Stomach (tissue), 4 donors: ENCODE measurements at regions not wholly inside any gene's neighbourhood (a gene's known extent, or its start where the extent isn't known, plus 50 kb on each side); places are given as distances from the start of the nearest gene placed in this dataset.

Experiments used
- CTCF ChIP-seq, 7 experiments: fragments of 450-650 bp in 4 of 7; fragments of 200-600 bp in 3 of 7; sonication (generic) in 3 of 7; IDR thresholded peaks; one replicate each; pipeline ENCODE4 v1.5.1; 2016 to 2019; ENCODE audit warnings: antibody characterized with exemption in 7 of 7, control low read depth in 2 of 7, mild to moderate bottlenecking in 1 of 7
- EP300 ChIP-seq: sonication (generic); formaldehyde crosslinking; IDR thresholded peaks from one replicate; pipeline ENCODE4 v1.6.1; 2017; ENCODE audit warnings: antibody characterized with exemption
- POLR2A ChIP-seq, 4 donors: fragments of 450-650 bp; IDR thresholded peaks; one replicate each; pipeline ENCODE4 v1.6.1; 2016; ENCODE audit warnings: antibody characterized with exemption in 4 of 4, control low read depth in 2 of 4, mild to moderate bottlenecking in 1 of 4, moderate library complexity in 1 of 4
- POLR2AphosphoS5 ChIP-seq, 3 donors: sonication (generic); formaldehyde crosslinking; IDR thresholded peaks; one replicate each; pipeline ENCODE4 v1.6.1; 2016; ENCODE audit warnings: antibody characterized with exemption in 3 of 3

- TF ChIP-seq CTCF (IDR thresholded peaks at IDR 0.05) (no peak), POLR2A (IDR thresholded peaks at IDR 0.05) (no peak), POLR2AphosphoS5 (IDR thresholded peaks at IDR 0.05) (no peak), EP300 (no peak)
Observed at GRCh38 chr1:220438741-220439140, 89.2 kb upstream of the MARK1 start.
